Adrenal gland (tissue), 5 donors: ENCODE measurements at regions not wholly inside any gene's neighbourhood (a gene's known extent, or its start where the extent isn't known, plus 50 kb on each side); places are given as distances from the start of the nearest gene placed in this dataset.

ENCODE experiments used
- CTCF ChIP-seq, 6 experiments: fragments of 450-650 bp in 4 of 6; fragments of 200-600 bp in 2 of 6; sonication (generic) in 1 of 6; IDR thresholded peaks; 1 replicate in 5 of 6; 2 replicates in 1 of 6; pipeline versions ENCODE4 v1.5.1 to v1.8.0; 2016 to 2021; ENCODE audit warnings: antibody characterized with exemption in 6 of 6, mild to moderate bottlenecking in 2 of 6, moderate library complexity in 1 of 6
- POLR2A ChIP-seq, 2 donors: fragments of 450-650 bp; IDR thresholded peaks; one replicate each; pipeline ENCODE4 v1.6.1; 2017; ENCODE audit warnings: antibody characterized with exemption in 2 of 2, mild to moderate bottlenecking in 2 of 2, moderate library complexity in 1 of 2
- donor health status: DM: no; HTN: no; CAD: no.

DNA sequence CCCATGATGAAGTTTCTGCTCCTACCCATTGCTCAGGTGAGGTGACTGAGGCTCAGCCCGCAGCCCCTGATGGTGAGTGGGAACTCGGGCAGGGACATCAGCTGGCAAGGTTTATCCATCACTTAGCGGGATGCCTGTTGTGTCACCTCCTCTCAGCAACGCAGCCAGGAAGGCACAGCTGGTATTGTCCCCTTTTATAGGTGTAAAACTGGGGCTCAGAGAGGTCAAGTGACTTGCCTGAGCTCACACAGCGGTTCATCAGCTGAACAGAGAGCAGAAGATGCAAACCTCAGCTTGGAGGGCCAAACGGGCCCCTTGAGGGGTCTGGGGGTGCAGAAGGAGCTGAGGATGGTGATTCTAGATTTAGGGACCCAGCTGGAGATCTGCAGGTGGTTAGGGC lies 143.6 kb downstream of the PHETA1 start:
- TF ChIP-seq CTCF (IDR thresholded peaks at IDR 0.05) (no peak), POLR2A (IDR thresholded peaks at IDR 0.05) (no peak)
